Keratinocyte (primary cell): ENCODE measurements at regions not wholly inside any gene's neighbourhood (a gene's known extent, or its start where the extent isn't known, plus 50 kb on each side); places are given as distances from the start of the nearest gene placed in this dataset.

Experiments
- CTCF ChIP-seq, 3 experiments: IDR thresholded peaks in 1 of 3; conservative IDR thresholded peaks in 1 of 3; optimal IDR thresholded peaks in 1 of 3; 2 replicates in 2 of 3; 3 replicates in 1 of 3; pipeline versions ENCODE3 to v1.5.1; 2011; ENCODE audit warnings: low read length in 3 of 3, mild to moderate bottlenecking in 3 of 3, moderate library complexity in 2 of 3, control low read depth in 1 of 3, inconsistent platforms in 1 of 3; ENCODE audit not compliant: insufficient read depth in 2 of 3; ENCODE audit errors: extremely low read depth in 1 of 3
- EZH2 ChIP-seq: IDR thresholded peaks from one replicate; pipeline ENCODE4 v1.6.1; 2012; ENCODE audit warnings: inconsistent platforms, mild to moderate bottlenecking, low read length, moderate library complexity

GRCh38 chr3:118511402-118511801 lies 523.2 kb downstream of the IGSF11 start:
- TF ChIP-seq CTCF (optimal IDR thresholded peaks at IDR 0.05 in 1 of 3, IDR thresholded peaks at IDR 0.05 in 1 of 3, conservative IDR thresholded peaks at IDR 0.05 in 1 of 3; ENCODE audit: extremely low read depth in 1 of 3, insufficient read depth in 2 of 3, low read length in 3 of 3) (no peak), EZH2 (no peak)
